ENCODE measurements at regions not wholly inside any gene's neighbourhood (a gene's known extent, or its start where the extent isn't known, plus 50 kb on each side); places are given as distances from the start of the nearest gene placed in this dataset.
"Not testable (repeated sequence)": the region's sequence is repeated elsewhere in the genome, so short reads cannot be mapped to it uniquely, and the experiment has no call there.

GRCh38 chr11:3583476-3583875, 58.3 kb downstream of the ART5 start:
- in situ Hi-C loops (cut with HindIII; ENCODE audit: low sequenced_read_pairs); DNase-seq (ENCODE audit: low spot score): not testable (repeated sequence)

GRCh38 chr11:3581389-3581725, 60.4 kb downstream of the ART5 start:
- DNase-seq (ENCODE audit: low spot score); in situ Hi-C loops (cut with HindIII; ENCODE audit: low sequenced_read_pairs): not testable (repeated sequence)

- in situ Hi-C loops (cut with HindIII; ENCODE audit: low sequenced_read_pairs), result not testable (repeated sequence)
- DNase-seq (ENCODE audit: low spot score), result peak; percentile 27
These were observed 61.1 kb downstream of the ART5 start for GRCh38 chr11:3580487-3581388.

- in situ Hi-C loops (cut with HindIII; ENCODE audit: low sequenced_read_pairs); DNase-seq (ENCODE audit: low spot score): not testable (repeated sequence)
These were observed 62.0 kb downstream of the ART5 start for GRCh38 chr11:3579600-3580459.

- in situ Hi-C loops (cut with HindIII; ENCODE audit: low sequenced_read_pairs); DNase-seq (ENCODE audit: low spot score): not testable (repeated sequence)
These were observed 65.7 kb downstream of the ART5 start for GRCh38 chr11:3576066-3576604.

GRCh38 chr11:3572976-3573647, 68.7 kb downstream of the ART5 start:
- in situ Hi-C loops (cut with HindIII; ENCODE audit: low sequenced_read_pairs); DNase-seq (ENCODE audit: low spot score): not testable (repeated sequence)

- in situ Hi-C loops (cut with HindIII; ENCODE audit: low sequenced_read_pairs); DNase-seq (ENCODE audit: low spot score): not testable (repeated sequence)
These were observed 70.0 kb downstream of the ART5 start for GRCh38 chr11:3571752-3572151.

GRCh38 chr11:3565838-3566237, 76.0 kb downstream of the ART5 start:
- in situ Hi-C loops (cut with HindIII; ENCODE audit: low sequenced_read_pairs); DNase-seq (ENCODE audit: low spot score): not testable (repeated sequence)

GRCh38 chr11:3564383-3564782, 77.4 kb downstream of the ART5 start:
- in situ Hi-C loops (cut with HindIII; ENCODE audit: low sequenced_read_pairs); DNase-seq (ENCODE audit: low spot score): not testable (repeated sequence)

GRCh38 chr11:3554621-3555020, 87.2 kb downstream of the ART5 start:
- DNase-seq (ENCODE audit: low spot score); in situ Hi-C loops (cut with HindIII; ENCODE audit: low sequenced_read_pairs): not testable (repeated sequence)

- in situ Hi-C loops (cut with HindIII; ENCODE audit: low sequenced_read_pairs); DNase-seq (ENCODE audit: low spot score): not testable (repeated sequence)
These were observed 96.8 kb downstream of the ART5 start for GRCh38 chr11:3544990-3545389.

- in situ Hi-C loops (cut with HindIII; ENCODE audit: low sequenced_read_pairs); DNase-seq (ENCODE audit: low spot score): not testable (repeated sequence)
These were observed 103.6 kb downstream of the ART5 start for GRCh38 chr11:3538220-3538619.

- in situ Hi-C loops (cut with HindIII; ENCODE audit: low sequenced_read_pairs); DNase-seq (ENCODE audit: low spot score): not testable (repeated sequence)
These were observed 104.5 kb downstream of the ART5 start for GRCh38 chr11:3537254-3537653.

- in situ Hi-C loops (cut with HindIII; ENCODE audit: low sequenced_read_pairs); DNase-seq (ENCODE audit: low spot score): not testable (repeated sequence)
These were observed 108.8 kb downstream of the ART5 start for GRCh38 chr11:3532958-3533357.

- DNase-seq (ENCODE audit: low spot score); in situ Hi-C loops (cut with HindIII; ENCODE audit: low sequenced_read_pairs): not testable (repeated sequence)
These were observed 110.5 kb downstream of the ART5 start for GRCh38 chr11:3531280-3531679.

GRCh38 chr11:3523567-3523966, 118.2 kb downstream of the ART5 start:
- in situ Hi-C loops (cut with HindIII; ENCODE audit: low sequenced_read_pairs); DNase-seq (ENCODE audit: low spot score): not testable (repeated sequence)

- DNase-seq (ENCODE audit: low spot score); in situ Hi-C loops (cut with HindIII; ENCODE audit: low sequenced_read_pairs): not testable (repeated sequence)
These were observed 120.9 kb downstream of the ART5 start for GRCh38 chr11:3520905-3521304.

GRCh38 chr11:3519841-3520240, 122.0 kb downstream of the ART5 start:
- DNase-seq (ENCODE audit: low spot score); in situ Hi-C loops (cut with HindIII; ENCODE audit: low sequenced_read_pairs): not testable (repeated sequence)
